SU-DHL-6 (cell line): ENCODE measurements at regions not wholly inside any gene's neighbourhood (a gene's known extent, or its start where the extent isn't known, plus 50 kb on each side); places are given as distances from the start of the nearest gene placed in this dataset.

Experiments
- H2AFZ ChIP-seq: fragments of 200-600 bp; sonication (generic); 2 replicates; pipeline ENCODE4 v1.6.1; 2014; ENCODE audit warnings: low read depth, mild to moderate bottlenecking, moderate library complexity, mixed read lengths, antibody characterized with exemption, low read length; ENCODE audit not compliant: severe bottlenecking
- H3F3A ChIP-seq: fragments of 200-600 bp; shearing (Covaris generic); 2 replicates; pipeline ENCODE4 v1.6.0; 2016; ENCODE audit warnings: antibody characterized with exemption, mild to moderate bottlenecking; ENCODE audit not compliant: insufficient read depth
- H3K27ac ChIP-seq: fragments of 200-600 bp; sonication (generic); 2 replicates; pipeline ENCODE4 v1.5.1; 2016; ENCODE audit warnings: low read depth, mild to moderate bottlenecking, low read length, moderate library complexity, mixed read lengths
- H3K27me3 ChIP-seq: fragments of 200-600 bp; sonication (generic), shearing (Covaris generic); 2 replicates; pipeline ENCODE4 v1.6.0; 2014; ENCODE audit warnings: mild to moderate bottlenecking, low read length
- H3K36me3 ChIP-seq: fragments of 200-600 bp; sonication (generic); 2 replicates; pipeline ENCODE4 v1.6.1; 2014; ENCODE audit warnings: mild to moderate bottlenecking, low read length, mixed read lengths
- H3K4me2 ChIP-seq: fragments of 300-600, 200-600 bp; shearing (Covaris generic), sonication (generic); 2 replicates; pipeline ENCODE4 v1.6.0; 2014; ENCODE audit warnings: low read length, low read depth, mild to moderate bottlenecking; ENCODE audit not compliant: poor library complexity, severe bottlenecking
- H3K4me3 ChIP-seq: fragments of 200-600 bp; sonication (generic); 2 replicates; pipeline ENCODE4 v1.5.1; 2014; ENCODE audit warnings: antibody characterized with exemption, low read length, mild to moderate bottlenecking, mixed read lengths; ENCODE audit not compliant: insufficient read depth, poor library complexity, severe bottlenecking
- H3K79me2 ChIP-seq: fragments of 200-600 bp; sonication (generic); 2 replicates; pipeline ENCODE4 v1.6.1; 2014; ENCODE audit warnings: mild to moderate bottlenecking, low read length, moderate library complexity; ENCODE audit not compliant: insufficient read depth
- H3K9ac ChIP-seq: fragments of 200-600 bp; sonication (generic); 2 replicates; pipeline ENCODE4 v1.7.0; 2014; ENCODE audit warnings: mild to moderate bottlenecking, low read length
- H3K9me2 ChIP-seq: fragments of 200-600 bp; sonication (generic); replicated peaks from 2 replicates; pipeline ENCODE4 v1.6.1; 2014; ENCODE audit warnings: low read length; ENCODE audit not compliant: insufficient read depth
- H3K9me3 ChIP-seq: fragments of 200-600 bp; sonication (generic); 2 replicates; pipeline ENCODE4 v1.6.1; 2014; ENCODE audit warnings: low read length, mixed read lengths; ENCODE audit not compliant: insufficient read depth
- H4K20me1 ChIP-seq: fragments of 200-600 bp; sonication (generic); 2 replicates; pipeline ENCODE4 v1.6.1; 2014; ENCODE audit warnings: low read depth, mild to moderate bottlenecking, antibody characterized with exemption, low read length, moderate library complexity, mixed read lengths
- CTCF ChIP-seq: fragments of 200-600 bp; sonication (generic); IDR thresholded peaks from one replicate; pipeline ENCODE4 v1.5.1; 2017; ENCODE audit warnings: antibody characterized with exemption, mild to moderate bottlenecking, low read length, moderate library complexity; ENCODE audit not compliant: insufficient read depth, poor library complexity, severe bottlenecking
- EZH2phosphoT487 ChIP-seq: fragments of 200-600 bp; sonication (generic), shearing (Covaris generic); conservative IDR thresholded peaks from 2 replicates; pipeline ENCODE4 v1.6.1; 2018; ENCODE audit warnings: mild to moderate bottlenecking, antibody characterized with exemption, low read length, moderate library complexity, mixed read lengths

DNA sequence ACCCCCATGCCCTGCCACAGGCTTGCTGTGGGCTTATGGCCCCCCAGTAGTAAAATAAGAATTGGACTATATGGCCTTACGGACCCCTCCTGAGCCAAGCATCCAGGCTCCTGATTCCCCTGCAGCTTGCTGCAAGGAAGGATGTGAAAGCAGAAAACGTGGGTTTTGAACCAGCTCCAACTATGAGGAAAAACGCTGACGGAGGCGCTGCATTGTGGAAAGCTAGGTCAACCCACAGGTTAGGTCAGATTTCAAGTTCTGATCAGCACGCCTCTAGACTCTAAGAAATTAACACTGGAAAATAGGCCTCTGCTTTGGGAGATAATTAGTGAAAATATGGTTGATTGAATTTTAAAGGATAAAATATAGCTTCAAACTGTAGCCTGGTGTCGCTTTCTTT is 195.4 kb upstream of the HES1 start:
- H3K79me2 ChIP-seq = no peaks in the 10 kb centered on the region
- H3K4me3 ChIP-seq = no peak overlapping the region
- H3K9ac ChIP-seq = no peak overlapping the region
- no peaks in the 10 kb centered on the region for H4K20me1 ChIP-seq
- H3K27ac ChIP-seq = no peak overlapping the region
- no peaks in the 10 kb centered on the region for H3K36me3 ChIP-seq
- TF ChIP-seq CTCF = no peak
- TF ChIP-seq EZH2phosphoT487 = no peak
- H3K9me3 ChIP-seq = no peaks in the 10 kb centered on the region
- H2AFZ ChIP-seq = no peak overlapping the region
- H3K4me2 ChIP-seq = no peak overlapping the region
- H3K9me2 ChIP-seq = no peaks in the 10 kb centered on the region
- no peaks in the 10 kb centered on the region for H3F3A ChIP-seq
- 0 out of 2 replicates have a peak, but pooled peaks cover 4% of the 10 kb centered on the region for H3K27me3 ChIP-seq

DNA sequence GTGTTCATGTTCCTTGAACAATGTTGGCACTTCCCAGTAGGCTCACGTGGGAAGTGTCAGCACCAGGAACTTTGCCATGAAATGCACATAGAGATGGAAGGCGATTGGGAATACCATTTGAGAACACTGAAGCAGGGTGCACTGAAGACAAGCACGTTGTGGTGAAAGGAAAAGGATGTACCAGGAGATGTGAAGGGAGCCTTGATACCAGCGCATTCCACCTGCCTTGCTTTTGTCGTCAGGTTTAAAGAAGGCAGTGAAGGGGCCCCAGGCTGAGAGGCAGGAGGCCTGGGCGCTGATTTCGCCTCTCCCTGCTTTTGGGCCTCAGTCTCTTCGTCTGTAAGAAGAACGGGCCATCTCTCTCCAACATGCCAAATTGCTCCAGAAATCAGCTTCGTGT is 194.5 kb upstream of the HES1 start:
- Histone ChIP-seq H3K4me3 (no peak overlapping the region), H4K20me1 (no peaks in the 10 kb centered on the region), H3K9ac (no peak overlapping the region), H3F3A (no peaks in the 10 kb centered on the region), H3K36me3 (no peaks in the 10 kb centered on the region), H2AFZ (no peak overlapping the region), H3K79me2 (no peaks in the 10 kb centered on the region), H3K27me3 (0 out of 2 replicates have a peak, but pooled peaks cover 4% of the 10 kb centered on the region), H3K27ac (no peak overlapping the region), H3K4me2 (no peak overlapping the region), H3K9me2 (no peaks in the 10 kb centered on the region), H3K9me3 (no peaks in the 10 kb centered on the region)
- TF ChIP-seq EZH2phosphoT487 (no peak), CTCF (no peak)

DNA sequence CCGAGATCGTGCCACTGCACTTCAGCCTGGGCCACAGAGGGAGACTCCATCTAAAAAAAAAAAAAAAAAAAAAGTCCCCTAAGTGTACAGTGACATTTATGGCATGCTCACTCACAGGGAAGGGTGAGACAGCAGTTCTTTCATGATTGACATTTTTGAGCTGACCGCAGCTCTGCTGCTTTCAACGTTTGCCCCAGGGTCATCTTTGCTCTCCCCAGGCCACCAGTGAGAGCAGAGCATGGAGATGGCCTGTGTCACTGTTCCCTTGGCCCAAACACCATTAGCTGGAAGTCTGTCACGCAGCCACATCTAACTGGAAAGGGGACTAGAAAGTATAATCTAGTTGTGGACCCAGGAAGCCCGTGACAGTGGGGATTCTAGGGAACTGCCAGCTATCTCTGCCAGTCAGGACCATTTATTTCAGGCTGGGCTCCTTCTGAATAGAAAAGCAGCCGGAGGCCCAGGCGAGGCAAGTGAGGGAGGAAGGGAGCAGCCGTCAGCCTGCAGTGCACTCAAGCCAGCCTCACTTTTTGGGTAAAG is 193.4 kb upstream of the HES1 start:
- Histone ChIP-seq H3K27ac (no peak overlapping the region), H3K9me2 (no peaks in the 10 kb centered on the region), H2AFZ (no peak overlapping the region), H4K20me1 (no peaks in the 10 kb centered on the region), H3K27me3 (no peaks in the 10 kb centered on the region), H3K9ac (no peak overlapping the region), H3F3A (no peaks in the 10 kb centered on the region), H3K79me2 (no peaks in the 10 kb centered on the region), H3K36me3 (no peaks in the 10 kb centered on the region), H3K9me3 (no peaks in the 10 kb centered on the region), H3K4me3 (no peak overlapping the region), H3K4me2 (no peak overlapping the region)
- no peak for TF ChIP-seq CTCF
- no peak for TF ChIP-seq EZH2phosphoT487

- no peaks in the 10 kb centered on the region for H3K9me3 ChIP-seq
- no peaks in the 10 kb centered on the region for H3K36me3 ChIP-seq
- H3K4me3 ChIP-seq = no peak overlapping the region
- no peaks in the 10 kb centered on the region for H3K9me2 ChIP-seq
- H3K27ac ChIP-seq = no peak overlapping the region
- no peaks in the 10 kb centered on the region for H3K79me2 ChIP-seq
- H3K27me3 ChIP-seq = no peaks in the 10 kb centered on the region
- no peak overlapping the region for H3K4me2 ChIP-seq
- no peak overlapping the region for H2AFZ ChIP-seq
- no peak overlapping the region for H3K9ac ChIP-seq
- H3F3A ChIP-seq = no peaks in the 10 kb centered on the region
- H4K20me1 ChIP-seq = no peaks in the 10 kb centered on the region
- TF ChIP-seq EZH2phosphoT487 (no peak), CTCF (no peak)
Measured at GRCh38 chr3:193943200-193943599, 192.7 kb upstream of the HES1 start.
